MM.1S (cell line): ENCODE measurements at regions not wholly inside any gene's neighbourhood (a gene's known extent, or its start where the extent isn't known, plus 50 kb on each side); places are given as distances from the start of the nearest gene placed in this dataset.

ENCODE experiments used
- CTCF ChIP-seq: fragments of 300-600 bp; sonication (generic); IDR thresholded peaks from 2 replicates; pipeline ENCODE4 v1.5.1; 2016; ENCODE audit warnings: antibody characterized with exemption, low read length, mixed read lengths
- EZH2 ChIP-seq: fragments of 300-600 bp; sonication (generic); optimal IDR thresholded peaks from 2 replicates; pipeline ENCODE3; 2017; ENCODE audit warnings: low read depth, mild to moderate bottlenecking, antibody characterized with exemption, low read length, mixed read lengths

GRCh38 chr4:133624744-133625143, 475.6 kb downstream of the PCDH10 start:
- TF ChIP-seq EZH2 (no peak), CTCF (no peak)
